Activated CD8-positive, alpha-beta T cell treated with anti-CD3 and anti-CD28 coated beads for 36 hours (primary cell): ENCODE measurements at regions not wholly inside any gene's neighbourhood (a gene's known extent, or its start where the extent isn't known, plus 50 kb on each side); places are given as distances from the start of the nearest gene placed in this dataset.

ENCODE experiments used
- ATAC-seq: fragments of 200-7000 bp; cut with Tn5 transposase; one replicate; pipeline ENCODE4 v1.10.0; 2021; ENCODE audit warnings: mild to moderate bottlenecking, moderate library complexity
- CTCF ChIA-PET: fragments of 350-600 bp; sonication (Branson Sonifier 250); formaldehyde crosslinking; loops from one replicate; lab custom pipeline; 2021; ENCODE audit warnings: antibody characterized with exemption; lab: Charles Lee
- POLR2A ChIA-PET: fragments of 350-600 bp; sonication (Branson Sonifier 250); formaldehyde crosslinking; loops from one replicate; lab custom pipeline; 2021; ENCODE audit warnings: antibody characterized with exemption; lab: Charles Lee
- DNase-seq: peaks from one replicate; pipeline ENCODE4 v3.0.0-alpha.2; 2020
- H3K27ac Mint-ChIP-seq: one replicate; pipeline ENCODE4 v1.8.0; 2021; ENCODE audit warnings: mild to moderate bottlenecking, mixed read lengths
- H3K27me3 Mint-ChIP-seq: one replicate; pipeline ENCODE4 v1.8.0; 2021; ENCODE audit warnings: mixed read lengths
- H3K36me3 Mint-ChIP-seq: one replicate; pipeline ENCODE4 v1.8.0; 2021; ENCODE audit warnings: low read depth, mixed read lengths
- H3K4me1 Mint-ChIP-seq: one replicate; pipeline ENCODE4 v1.8.0; 2021; ENCODE audit warnings: low read depth, mixed read lengths
- H3K4me3 Mint-ChIP-seq: one replicate; pipeline ENCODE4 v1.8.0; 2021; ENCODE audit warnings: mild to moderate bottlenecking, moderate library complexity, mixed read lengths
- H3K9me3 Mint-ChIP-seq: one replicate; pipeline ENCODE4 v1.8.0; 2021; ENCODE audit warnings: mixed read lengths
- intact Hi-C: fragments of 100-400 bp; cut with micrococcal nuclease; formaldehyde crosslinking; loops from one replicate; pipeline ENCODE4 v1.10.0; 2022
- TF ChIP-seq, protein P1 (sequence below): fragments of 200-600 bp; IDR thresholded peaks from one replicate; pipeline ENCODE4 v1.8.0; 2022; ENCODE audit warnings: antibody characterized with exemption, mild to moderate bottlenecking

DNA sequence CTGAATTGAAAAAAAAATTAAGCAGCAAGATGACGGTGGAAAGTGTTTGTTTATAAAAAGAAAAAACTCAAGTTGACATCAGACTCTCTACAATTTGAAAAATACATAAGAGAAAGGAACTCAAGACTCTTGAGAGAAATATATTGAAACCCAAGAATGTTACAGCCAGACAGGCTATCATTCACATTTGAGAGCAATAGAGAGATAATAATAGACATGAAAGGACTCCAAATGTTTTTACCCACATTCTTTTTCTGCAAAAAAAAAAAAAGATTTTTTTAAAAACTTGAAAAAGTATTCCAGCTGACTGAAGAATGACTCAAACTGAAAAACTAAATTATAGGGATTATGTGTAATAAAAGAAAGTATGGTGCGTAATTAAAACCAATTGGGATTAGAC, 532.4 kb downstream of the INHBA start:
- TF ChIP-seq, protein P1, sequence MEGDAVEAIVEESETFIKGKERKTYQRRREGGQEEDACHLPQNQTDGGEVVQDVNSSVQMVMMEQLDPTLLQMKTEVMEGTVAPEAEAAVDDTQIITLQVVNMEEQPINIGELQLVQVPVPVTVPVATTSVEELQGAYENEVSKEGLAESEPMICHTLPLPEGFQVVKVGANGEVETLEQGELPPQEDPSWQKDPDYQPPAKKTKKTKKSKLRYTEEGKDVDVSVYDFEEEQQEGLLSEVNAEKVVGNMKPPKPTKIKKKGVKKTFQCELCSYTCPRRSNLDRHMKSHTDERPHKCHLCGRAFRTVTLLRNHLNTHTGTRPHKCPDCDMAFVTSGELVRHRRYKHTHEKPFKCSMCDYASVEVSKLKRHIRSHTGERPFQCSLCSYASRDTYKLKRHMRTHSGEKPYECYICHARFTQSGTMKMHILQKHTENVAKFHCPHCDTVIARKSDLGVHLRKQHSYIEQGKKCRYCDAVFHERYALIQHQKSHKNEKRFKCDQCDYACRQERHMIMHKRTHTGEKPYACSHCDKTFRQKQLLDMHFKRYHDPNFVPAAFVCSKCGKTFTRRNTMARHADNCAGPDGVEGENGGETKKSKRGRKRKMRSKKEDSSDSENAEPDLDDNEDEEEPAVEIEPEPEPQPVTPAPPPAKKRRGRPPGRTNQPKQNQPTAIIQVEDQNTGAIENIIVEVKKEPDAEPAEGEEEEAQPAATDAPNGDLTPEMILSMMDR: no peak
- Mint-ChIP-seq H3K4me1 (no peaks in the 10 kb centered on the region), H3K27me3 (no peaks in the 10 kb centered on the region), H3K9me3 (peaks cover 2% of the 10 kb centered on the region), H3K4me3 (no peak overlapping the region), H3K36me3 (no peaks in the 10 kb centered on the region), H3K27ac (no peak overlapping the region)
- intact Hi-C loops: no loop called here
- ATAC-seq: no peak
- ChIA-PET POLR2A (no interaction called here), CTCF (no interaction called here)
- no peak for DNase-seq

DNA sequence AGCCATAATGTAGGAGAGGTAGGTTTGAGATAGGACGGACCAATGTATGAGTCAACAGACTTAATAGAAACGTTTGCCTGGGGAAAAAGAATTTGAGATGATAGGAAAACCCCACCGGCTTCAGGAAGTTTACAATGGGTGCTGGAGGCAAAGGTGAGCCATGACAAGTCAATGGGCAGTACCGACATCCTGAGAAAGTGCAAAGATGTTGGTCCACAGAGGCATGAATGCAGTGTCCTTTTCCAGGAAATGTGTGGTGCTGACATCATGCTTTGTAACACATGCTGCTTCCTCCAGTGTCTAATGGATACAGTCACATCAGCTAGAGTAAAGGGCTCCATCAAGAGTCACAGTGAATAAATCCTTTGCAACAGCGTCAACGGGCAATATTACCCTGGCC, 533.6 kb downstream of the INHBA start:
- POLR2A ChIA-PET: no interaction called here
- Mint-ChIP-seq H3K27me3 (no peaks in the 10 kb centered on the region), H3K36me3 (no peaks in the 10 kb centered on the region), H3K27ac (no peak overlapping the region), H3K9me3 (peaks cover 2% of the 10 kb centered on the region), H3K4me3 (no peak overlapping the region), H3K4me1 (no peaks in the 10 kb centered on the region)
- no peak for ATAC-seq
- CTCF ChIA-PET: no interaction called here
- intact Hi-C loops: no loop called here
- TF ChIP-seq, protein P1: no peak
- no peak for DNase-seq

DNA sequence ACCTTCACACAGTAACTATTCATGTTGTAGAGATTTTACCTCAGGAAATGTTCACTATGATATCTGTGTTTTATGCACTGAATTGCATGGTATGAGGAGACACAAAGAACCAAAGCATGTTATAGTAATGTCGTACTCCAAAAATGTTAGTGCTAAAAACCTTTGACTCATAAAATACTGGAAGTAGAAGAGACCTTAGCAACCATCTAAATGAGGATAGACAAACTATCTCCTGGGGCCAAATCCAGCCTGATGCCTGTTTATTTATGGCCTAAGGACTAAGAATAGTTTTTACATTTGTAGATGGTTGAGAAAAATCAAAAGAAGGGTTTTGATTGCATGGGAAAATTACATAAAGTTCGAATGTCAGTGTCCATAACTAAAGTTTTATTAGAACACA, 535.1 kb downstream of the INHBA start:
- TF ChIP-seq, protein P1: no peak
- H3K4me3 Mint-ChIP-seq: no peak overlapping the region
- H3K27me3 Mint-ChIP-seq: no peaks in the 10 kb centered on the region
- H3K4me1 Mint-ChIP-seq: no peaks in the 10 kb centered on the region
- no peak overlapping the region for H3K27ac Mint-ChIP-seq
- intact Hi-C loops: no loop called here
- no peaks in the 10 kb centered on the region for H3K36me3 Mint-ChIP-seq
- ChIA-PET CTCF (no interaction called here), POLR2A (no interaction called here)
- peaks cover 2% of the 10 kb centered on the region for H3K9me3 Mint-ChIP-seq
- DNase-seq (no peak), ATAC-seq (no peak)

DNA sequence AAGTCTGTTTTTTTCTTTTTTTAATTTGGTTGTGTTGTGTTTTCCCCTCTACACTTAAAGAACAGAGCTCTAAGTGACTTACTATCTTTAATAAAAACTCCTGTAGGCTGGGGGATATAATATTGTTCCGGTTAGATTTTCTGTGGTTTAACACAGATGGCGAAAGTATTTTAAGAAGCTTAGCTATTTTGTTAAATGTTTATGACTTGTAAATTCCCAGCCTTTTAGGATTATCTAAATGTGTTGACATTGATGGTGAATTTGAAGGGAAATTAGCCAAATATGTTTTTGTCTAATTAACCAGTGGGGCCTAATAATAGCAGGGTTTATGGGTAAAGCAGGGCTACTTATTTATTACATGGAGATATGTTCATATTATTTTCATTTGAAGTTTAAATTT, 538.5 kb downstream of the INHBA start:
- no peaks in the 10 kb centered on the region for H3K36me3 Mint-ChIP-seq
- H3K27me3 Mint-ChIP-seq: no peaks in the 10 kb centered on the region
- H3K4me1 Mint-ChIP-seq: no peaks in the 10 kb centered on the region
- ChIA-PET CTCF (no interaction called here), POLR2A (no interaction called here)
- intact Hi-C loops: no loop called here
- ATAC-seq: no peak
- H3K4me3 Mint-ChIP-seq: no peak overlapping the region
- TF ChIP-seq, protein P1: no peak
- H3K27ac Mint-ChIP-seq: no peak overlapping the region
- no peaks in the 10 kb centered on the region for H3K9me3 Mint-ChIP-seq
- no peak for DNase-seq

DNA sequence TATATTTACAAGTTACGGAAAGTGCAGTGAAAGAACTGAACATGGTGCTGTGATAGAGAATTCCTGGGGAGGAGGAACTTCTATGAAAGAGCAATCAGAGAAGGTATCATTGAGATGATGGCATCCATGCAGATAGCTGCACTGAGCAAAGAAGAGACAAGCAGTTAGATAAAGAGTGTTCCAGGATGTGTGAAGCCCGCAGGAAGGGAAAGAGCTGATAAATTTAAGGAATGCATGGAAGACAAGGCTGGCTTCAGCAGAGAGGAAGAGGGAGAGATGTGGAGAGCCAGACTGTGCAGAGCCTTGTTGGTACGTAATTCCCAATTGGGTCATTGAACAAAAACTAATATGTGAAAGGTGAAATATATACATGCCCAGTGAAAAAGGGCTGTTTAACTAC, 538.9 kb downstream of the INHBA start:
- ChIA-PET CTCF (no interaction called here), POLR2A (no interaction called here)
- Mint-ChIP-seq H3K36me3 (no peaks in the 10 kb centered on the region), H3K9me3 (no peaks in the 10 kb centered on the region), H3K27ac (no peak overlapping the region), H3K4me1 (no peaks in the 10 kb centered on the region), H3K27me3 (no peaks in the 10 kb centered on the region), H3K4me3 (no peak overlapping the region)
- ATAC-seq (no peak), DNase-seq (no peak)
- TF ChIP-seq, protein P1: no peak
- intact Hi-C loops: no loop called here
